ENCODE measurements at regions not wholly inside any gene's neighbourhood (a gene's known extent, or its start where the extent isn't known, plus 50 kb on each side); places are given as distances from the start of the nearest gene placed in this dataset.

DNA sequence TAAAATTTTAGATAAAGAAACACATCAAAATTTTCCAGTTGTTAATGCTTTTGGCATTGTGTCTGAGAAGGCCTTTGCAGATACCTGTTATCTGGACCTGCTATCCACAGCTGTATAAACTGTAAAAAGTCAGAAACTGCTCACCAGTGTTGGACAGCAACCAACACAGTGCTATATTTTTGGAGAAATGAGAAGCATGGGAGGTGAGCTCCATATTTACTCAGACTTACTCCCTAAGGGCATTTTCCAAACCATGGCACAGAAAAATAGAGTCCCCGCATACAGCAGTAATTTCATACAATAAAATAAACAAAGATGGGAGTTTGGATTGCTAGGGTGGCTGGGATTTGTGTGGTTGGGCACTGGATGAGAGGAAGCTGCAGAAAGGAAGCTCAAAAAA lies 136.3 kb upstream of the GLI3 start:
- TF ChIP-seq, protein P1, sequence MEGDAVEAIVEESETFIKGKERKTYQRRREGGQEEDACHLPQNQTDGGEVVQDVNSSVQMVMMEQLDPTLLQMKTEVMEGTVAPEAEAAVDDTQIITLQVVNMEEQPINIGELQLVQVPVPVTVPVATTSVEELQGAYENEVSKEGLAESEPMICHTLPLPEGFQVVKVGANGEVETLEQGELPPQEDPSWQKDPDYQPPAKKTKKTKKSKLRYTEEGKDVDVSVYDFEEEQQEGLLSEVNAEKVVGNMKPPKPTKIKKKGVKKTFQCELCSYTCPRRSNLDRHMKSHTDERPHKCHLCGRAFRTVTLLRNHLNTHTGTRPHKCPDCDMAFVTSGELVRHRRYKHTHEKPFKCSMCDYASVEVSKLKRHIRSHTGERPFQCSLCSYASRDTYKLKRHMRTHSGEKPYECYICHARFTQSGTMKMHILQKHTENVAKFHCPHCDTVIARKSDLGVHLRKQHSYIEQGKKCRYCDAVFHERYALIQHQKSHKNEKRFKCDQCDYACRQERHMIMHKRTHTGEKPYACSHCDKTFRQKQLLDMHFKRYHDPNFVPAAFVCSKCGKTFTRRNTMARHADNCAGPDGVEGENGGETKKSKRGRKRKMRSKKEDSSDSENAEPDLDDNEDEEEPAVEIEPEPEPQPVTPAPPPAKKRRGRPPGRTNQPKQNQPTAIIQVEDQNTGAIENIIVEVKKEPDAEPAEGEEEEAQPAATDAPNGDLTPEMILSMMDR (IDR thresholded peaks at IDR 0.05): no peak
- no peak for TF ChIP-seq POLR2A (IDR thresholded peaks at IDR 0.05)
